ENCODE measurements at regions not wholly inside any gene's neighbourhood (a gene's known extent, or its start where the extent isn't known, plus 50 kb on each side); places are given as distances from the start of the nearest gene placed in this dataset.

DNA sequence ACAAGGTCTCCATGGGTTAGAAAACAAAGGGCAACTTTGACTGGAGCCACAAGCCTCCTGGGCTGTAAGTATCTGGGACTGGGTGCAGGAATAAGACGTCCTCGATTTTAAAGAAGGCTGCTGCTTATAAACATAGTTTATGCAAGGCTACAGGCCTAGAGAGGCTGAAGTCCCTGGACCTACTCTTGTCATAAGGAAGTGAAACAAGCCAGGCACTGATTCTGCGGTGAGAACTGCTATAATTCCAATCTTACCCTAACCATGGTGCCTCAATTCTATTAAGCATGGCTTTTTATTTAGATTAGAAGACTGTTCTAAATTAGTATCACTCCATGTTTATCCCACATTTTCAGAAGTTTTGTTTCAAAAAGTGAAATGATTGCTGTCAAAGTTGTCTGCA, 777.6 kb downstream of the PLOD2 start:
- no peak for TF ChIP-seq ELF4 (IDR thresholded peaks at IDR 0.05)
- no peak for TF ChIP-seq FOXA1 (IDR thresholded peaks at IDR 0.05)
- TF ChIP-seq TARDBP (IDR thresholded peaks at IDR 0.05), result no peak
- TF ChIP-seq SUZ12 (IDR thresholded peaks at IDR 0.05), result no peak
- TF ChIP-seq ARNT (IDR thresholded peaks at IDR 0.05), result no peak
- no peak for TF ChIP-seq FOXM1 (IDR thresholded peaks at IDR 0.05; ENCODE audit: borderline replicate concordance)
- TF ChIP-seq LEF1 (IDR thresholded peaks at IDR 0.05; ENCODE audit: borderline replicate concordance), result no peak
- TF ChIP-seq BHLHE40 (IDR thresholded peaks at IDR 0.05; ENCODE audit: borderline replicate concordance), result no peak
- TF ChIP-seq L3MBTL2 (conservative IDR thresholded peaks at IDR 0.05), result no peak
- no peak for TF ChIP-seq FOXK2 (IDR thresholded peaks at IDR 0.05)
- no peak for TF ChIP-seq SP1 (IDR thresholded peaks at IDR 0.05)
- TF ChIP-seq ZNF384 (IDR thresholded peaks at IDR 0.05), result no peak
- ChIA-PET CTCF (no interaction called here), POLR2A (no interaction called here)
- DNase-seq (ENCODE audit: extremely low spot score), result no peak

GRCh38 chr3:145384307-145384706, 776.7 kb downstream of the PLOD2 start:
- POLR2A ChIA-PET, result no interaction called here
- no peak for DNase-seq (ENCODE audit: extremely low spot score)
- CTCF ChIA-PET, result no interaction called here
- no peak for TF ChIP-seq FOXM1 (IDR thresholded peaks at IDR 0.05; ENCODE audit: borderline replicate concordance)
- TF ChIP-seq ARNT (IDR thresholded peaks at IDR 0.05), result no peak
- TF ChIP-seq L3MBTL2 (conservative IDR thresholded peaks at IDR 0.05), result no peak
- no peak for TF ChIP-seq TARDBP (IDR thresholded peaks at IDR 0.05)
- TF ChIP-seq, protein P1, sequence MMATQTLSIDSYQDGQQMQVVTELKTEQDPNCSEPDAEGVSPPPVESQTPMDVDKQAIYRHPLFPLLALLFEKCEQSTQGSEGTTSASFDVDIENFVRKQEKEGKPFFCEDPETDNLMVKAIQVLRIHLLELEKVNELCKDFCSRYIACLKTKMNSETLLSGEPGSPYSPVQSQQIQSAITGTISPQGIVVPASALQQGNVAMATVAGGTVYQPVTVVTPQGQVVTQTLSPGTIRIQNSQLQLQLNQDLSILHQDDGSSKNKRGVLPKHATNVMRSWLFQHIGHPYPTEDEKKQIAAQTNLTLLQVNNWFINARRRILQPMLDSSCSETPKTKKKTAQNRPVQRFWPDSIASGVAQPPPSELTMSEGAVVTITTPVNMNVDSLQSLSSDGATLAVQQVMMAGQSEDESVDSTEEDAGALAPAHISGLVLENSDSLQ (IDR thresholded peaks at IDR 0.05), result no peak
- no peak for TF ChIP-seq NFRKB (IDR thresholded peaks at IDR 0.05)
- TF ChIP-seq ZNF384 (IDR thresholded peaks at IDR 0.05), result no peak
- no peak for TF ChIP-seq SP1 (IDR thresholded peaks at IDR 0.05)
- TF ChIP-seq SUZ12 (IDR thresholded peaks at IDR 0.05), result no peak
- no peak for TF ChIP-seq FOXA1 (IDR thresholded peaks at IDR 0.05)
- no peak for TF ChIP-seq FOXK2 (IDR thresholded peaks at IDR 0.05)
- TF ChIP-seq BHLHE40 (IDR thresholded peaks at IDR 0.05; ENCODE audit: borderline replicate concordance), result no peak
- no peak for TF ChIP-seq CTBP1 (IDR thresholded peaks at IDR 0.05; ENCODE audit: borderline replicate concordance)
- no peak for TF ChIP-seq HDGF (IDR thresholded peaks at IDR 0.05; ENCODE audit: borderline replicate concordance)

DNA sequence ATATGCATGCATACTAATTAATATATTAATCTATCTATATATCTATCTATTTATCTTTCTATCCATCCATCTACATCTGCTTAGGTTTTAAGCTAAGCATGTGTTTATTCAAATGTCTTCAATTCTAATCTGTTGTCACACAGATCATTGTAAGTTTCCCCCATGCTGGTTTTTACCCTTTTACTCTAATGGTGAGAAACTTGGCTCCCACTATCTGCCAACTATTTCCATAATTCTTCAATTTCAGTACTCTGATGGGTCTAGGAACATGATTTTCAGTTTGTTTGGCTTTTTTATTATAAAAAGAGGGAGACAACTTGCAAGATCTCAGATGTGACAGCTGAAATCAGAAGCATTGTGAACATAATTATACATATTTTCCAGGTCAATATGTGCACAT, 773.8 kb downstream of the PLOD2 start:
- no peak for TF ChIP-seq ZNF384 (IDR thresholded peaks at IDR 0.05)
- no peak for TF ChIP-seq SUZ12 (IDR thresholded peaks at IDR 0.05)
- ChIA-PET POLR2A (no interaction called here), CTCF (no interaction called here)
- no peak for DNase-seq (ENCODE audit: extremely low spot score)

- ChIA-PET POLR2A (no interaction called here), CTCF (no interaction called here)
- DNase-seq (ENCODE audit: extremely low spot score), result no peak
- no peak for TF ChIP-seq ZNF384 (IDR thresholded peaks at IDR 0.05)
- TF ChIP-seq NFRKB (IDR thresholded peaks at IDR 0.05), result no peak
- no peak for TF ChIP-seq L3MBTL2 (conservative IDR thresholded peaks at IDR 0.05)
- no peak for TF ChIP-seq SP1 (IDR thresholded peaks at IDR 0.05)
- TF ChIP-seq CTBP1 (IDR thresholded peaks at IDR 0.05; ENCODE audit: borderline replicate concordance), result no peak
- TF ChIP-seq SUZ12 (IDR thresholded peaks at IDR 0.05), result no peak
- no peak for TF ChIP-seq ELF4 (IDR thresholded peaks at IDR 0.05)
- TF ChIP-seq FOXK2 (IDR thresholded peaks at IDR 0.05), result no peak
- no peak for TF ChIP-seq FOXA1 (IDR thresholded peaks at IDR 0.05)
- TF ChIP-seq LEF1 (IDR thresholded peaks at IDR 0.05; ENCODE audit: borderline replicate concordance), result no peak
- TF ChIP-seq, protein P1 (IDR thresholded peaks at IDR 0.05), result no peak
- no peak for TF ChIP-seq FOXM1 (IDR thresholded peaks at IDR 0.05; ENCODE audit: borderline replicate concordance)
- no peak for TF ChIP-seq HDGF (IDR thresholded peaks at IDR 0.05; ENCODE audit: borderline replicate concordance)
Observed at GRCh38 chr3:145395421-145395820, 765.6 kb downstream of the PLOD2 start.

DNA sequence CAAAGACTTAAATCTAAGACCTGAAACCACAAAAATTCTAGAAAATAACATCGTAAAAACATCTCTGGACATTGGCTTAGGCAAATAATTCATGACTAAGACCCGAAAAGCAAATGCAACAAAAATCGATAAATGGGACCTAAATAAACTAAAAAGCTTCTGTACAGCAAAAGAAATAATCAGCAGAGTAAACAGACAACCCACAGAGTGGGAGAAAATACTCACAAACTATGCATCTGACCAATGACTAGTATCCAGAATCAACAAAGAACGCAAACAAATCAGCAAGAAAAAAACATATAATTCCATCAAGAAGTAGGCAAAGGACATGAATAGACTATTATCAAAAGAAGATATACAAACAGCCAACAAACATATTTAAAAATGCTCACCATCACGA, 749.4 kb downstream of the PLOD2 start:
- DNase-seq (ENCODE audit: extremely low spot score), result no peak
- TF ChIP-seq ARNT (IDR thresholded peaks at IDR 0.05) (no peak), CTBP1 (IDR thresholded peaks at IDR 0.05; ENCODE audit: borderline replicate concordance) (no peak), TARDBP (IDR thresholded peaks at IDR 0.05) (no peak), SUZ12 (IDR thresholded peaks at IDR 0.05) (no peak), ZNF384 (IDR thresholded peaks at IDR 0.05) (no peak), LEF1 (IDR thresholded peaks at IDR 0.05; ENCODE audit: borderline replicate concordance) (no peak), SP1 (IDR thresholded peaks at IDR 0.05) (no peak), BHLHE40 (IDR thresholded peaks at IDR 0.05; ENCODE audit: borderline replicate concordance) (no peak), NFRKB (IDR thresholded peaks at IDR 0.05) (no peak), FOXA1 (IDR thresholded peaks at IDR 0.05) (no peak), ELF4 (IDR thresholded peaks at IDR 0.05) (no peak), HDGF (IDR thresholded peaks at IDR 0.05; ENCODE audit: borderline replicate concordance) (no peak)
- TF ChIP-seq, protein P1 (IDR thresholded peaks at IDR 0.05), result no peak
- ChIA-PET CTCF (no interaction called here), POLR2A (no interaction called here)

GRCh38 chr3:145417678-145418077, 743.3 kb downstream of the PLOD2 start:
- TF ChIP-seq ELF4 (IDR thresholded peaks at IDR 0.05) (no peak), SUZ12 (IDR thresholded peaks at IDR 0.05) (no peak), ARNT (IDR thresholded peaks at IDR 0.05) (no peak), L3MBTL2 (conservative IDR thresholded peaks at IDR 0.05) (no peak), LEF1 (IDR thresholded peaks at IDR 0.05; ENCODE audit: borderline replicate concordance) (no peak), TARDBP (IDR thresholded peaks at IDR 0.05) (no peak), FOXM1 (IDR thresholded peaks at IDR 0.05; ENCODE audit: borderline replicate concordance) (no peak), HDGF (IDR thresholded peaks at IDR 0.05; ENCODE audit: borderline replicate concordance) (no peak), BHLHE40 (IDR thresholded peaks at IDR 0.05; ENCODE audit: borderline replicate concordance) (no peak), SP1 (IDR thresholded peaks at IDR 0.05) (no peak), FOXA1 (IDR thresholded peaks at IDR 0.05) (no peak), FOXK2 (IDR thresholded peaks at IDR 0.05) (no peak), CTBP1 (IDR thresholded peaks at IDR 0.05; ENCODE audit: borderline replicate concordance) (no peak), NFRKB (IDR thresholded peaks at IDR 0.05) (no peak), ZNF384 (IDR thresholded peaks at IDR 0.05) (no peak)
- TF ChIP-seq, protein P1 (IDR thresholded peaks at IDR 0.05), result no peak
- no peak for DNase-seq (ENCODE audit: extremely low spot score)
- POLR2A ChIA-PET, result no interaction called here
- CTCF ChIA-PET, result no interaction called here
